ENCODE measurements at regions not wholly inside any gene's neighbourhood (a gene's known extent, or its start where the extent isn't known, plus 50 kb on each side); places are given as distances from the start of the nearest gene placed in this dataset.
"Not testable (repeated sequence)": the region's sequence is repeated elsewhere in the genome, so short reads cannot be mapped to it uniquely, and the experiment has no call there.

DNA sequence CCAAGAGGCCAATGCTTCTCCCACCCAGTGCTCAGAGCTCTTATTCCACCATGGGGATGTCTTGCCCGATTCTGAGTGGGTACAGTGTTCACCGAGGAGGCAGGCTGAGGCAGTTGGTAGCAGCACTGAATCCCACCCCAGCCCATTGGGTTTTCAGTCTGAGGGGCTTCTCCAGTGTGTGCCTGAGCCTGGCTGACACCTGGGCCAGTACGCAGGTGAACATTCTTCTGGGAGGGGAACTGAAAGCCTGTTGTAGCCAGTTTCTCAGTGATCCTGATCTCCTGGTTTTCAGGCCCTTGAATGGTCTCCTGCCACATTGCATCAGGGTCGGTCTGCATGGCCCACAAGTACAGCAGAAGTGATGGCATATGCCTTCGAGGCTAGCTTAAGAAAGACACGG is 98.2 kb downstream of the TMEM17 start:
- no peak overlapping the region for H3K4me3 Mint-ChIP-seq
- ATAC-seq (replicated peaks in 1 of 2) (no peak), DNase-seq (no peak)
- H3K27me3 Mint-ChIP-seq (ENCODE audit: low read depth), result no peaks in the 10 kb centered on the region
- peaks cover 16% of the 10 kb centered on the region for H3K4me1 Mint-ChIP-seq (ENCODE audit: low read depth)
- no peaks in the 10 kb centered on the region for H3K9me3 Mint-ChIP-seq
- H3K36me3 Mint-ChIP-seq (ENCODE audit: insufficient read depth in 2 of 2), result no peaks in the 10 kb centered on the region
- H3K27ac Mint-ChIP-seq, result no peak overlapping the region

DNA sequence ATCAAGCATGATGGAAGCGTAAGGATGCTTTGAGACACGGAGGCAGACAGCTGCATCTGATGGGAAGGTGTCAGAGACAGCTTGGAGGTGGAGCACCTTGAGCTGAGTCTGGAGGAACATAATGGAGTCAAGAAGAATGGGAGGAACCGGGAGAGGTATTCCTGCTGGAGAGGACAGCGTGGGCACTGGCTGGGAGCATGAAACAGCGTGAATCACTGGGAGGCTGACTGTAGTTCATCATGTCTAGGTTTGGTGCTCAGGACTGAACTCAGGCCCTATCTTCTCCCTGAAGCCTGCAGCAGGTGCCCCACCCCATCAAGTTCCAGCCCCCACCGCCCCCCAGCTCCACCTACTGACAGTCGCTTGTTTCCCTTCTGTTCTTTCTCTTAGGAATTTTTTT is 98.6 kb downstream of the TMEM17 start:
- Mint-ChIP-seq H3K4me1 (ENCODE audit: low read depth) (peaks cover 13% of the 10 kb centered on the region), H3K27me3 (ENCODE audit: low read depth) (no peaks in the 10 kb centered on the region), H3K36me3 (ENCODE audit: insufficient read depth in 2 of 2) (no peaks in the 10 kb centered on the region), H3K9me3 (no peaks in the 10 kb centered on the region), H3K4me3 (no peak overlapping the region), H3K27ac (no peak overlapping the region)
- DNase-seq, result no peak
- no peak for ATAC-seq (replicated peaks in 1 of 2)

- Mint-ChIP-seq H3K27ac (no peak overlapping the region), H3K27me3 (ENCODE audit: low read depth) (no peaks in the 10 kb centered on the region), H3K4me3 (no peak overlapping the region), H3K9me3 (no peaks in the 10 kb centered on the region), H3K4me1 (ENCODE audit: low read depth) (peaks cover 7% of the 10 kb centered on the region), H3K36me3 (ENCODE audit: insufficient read depth in 2 of 2) (no peaks in the 10 kb centered on the region)
- DNase-seq, result no peak
- no peak for ATAC-seq (replicated peaks in 1 of 2)
These were observed 99.4 kb downstream of the TMEM17 start for GRCh38 chr2:62406573-62407043.

- no peak overlapping the region for H3K4me3 Mint-ChIP-seq
- DNase-seq (no peak), ATAC-seq (replicated peaks in 1 of 2) (no peak)
- H3K4me1 Mint-ChIP-seq (ENCODE audit: low read depth), result peaks cover 6% of the 10 kb centered on the region
- no peak overlapping the region for H3K27ac Mint-ChIP-seq
- no peaks in the 10 kb centered on the region for H3K27me3 Mint-ChIP-seq (ENCODE audit: low read depth)
- H3K9me3 Mint-ChIP-seq, result no peaks in the 10 kb centered on the region
- H3K36me3 Mint-ChIP-seq (ENCODE audit: insufficient read depth in 2 of 2), result no peaks in the 10 kb centered on the region
These were observed 101.1 kb downstream of the TMEM17 start for GRCh38 chr2:62404913-62405312.

DNA sequence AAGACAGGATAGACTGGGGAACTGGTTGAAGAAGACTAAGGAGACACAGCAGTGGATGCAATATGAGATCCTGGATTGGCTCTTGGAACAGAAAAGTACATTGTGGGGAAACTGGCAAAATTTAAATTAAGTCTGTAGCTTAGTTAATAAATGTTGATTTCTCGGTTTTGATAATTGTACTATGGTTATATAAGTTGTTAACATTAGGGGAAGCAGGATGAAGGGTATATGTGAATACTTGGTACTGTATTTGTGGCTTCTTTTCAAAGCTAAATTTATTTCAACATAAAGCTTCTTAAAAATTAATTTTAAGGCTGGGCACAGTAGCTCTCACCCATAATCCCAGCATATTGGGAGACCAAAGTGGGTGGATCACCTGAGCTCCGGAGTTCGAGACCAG is 103.8 kb downstream of the TMEM17 start:
- no peaks in the 10 kb centered on the region for H3K36me3 Mint-ChIP-seq (ENCODE audit: insufficient read depth in 2 of 2)
- ATAC-seq (replicated peaks in 1 of 2) (no peak), DNase-seq (no peak)
- H3K27ac Mint-ChIP-seq, result no peak overlapping the region
- no peaks in the 10 kb centered on the region for H3K27me3 Mint-ChIP-seq (ENCODE audit: low read depth)
- no peaks in the 10 kb centered on the region for H3K4me1 Mint-ChIP-seq (ENCODE audit: low read depth)
- no peaks in the 10 kb centered on the region for H3K9me3 Mint-ChIP-seq
- no peak overlapping the region for H3K4me3 Mint-ChIP-seq

- H3K36me3 Mint-ChIP-seq (ENCODE audit: insufficient read depth in 2 of 2), result no peaks in the 10 kb centered on the region
- DNase-seq (no peak), ATAC-seq (replicated peaks in 1 of 2) (no peak)
- H3K27me3 Mint-ChIP-seq (ENCODE audit: low read depth), result peaks cover 14% of the 10 kb centered on the region
- no peaks in the 10 kb centered on the region for H3K9me3 Mint-ChIP-seq
- H3K4me3 Mint-ChIP-seq, result no peak overlapping the region
- H3K4me1 Mint-ChIP-seq (ENCODE audit: low read depth), result no peaks in the 10 kb centered on the region
- H3K27ac Mint-ChIP-seq, result no peak overlapping the region
These were observed 107.6 kb downstream of the TMEM17 start for GRCh38 chr2:62398356-62398755.

- Mint-ChIP-seq H3K27me3 (ENCODE audit: low read depth) (peaks cover 14% of the 10 kb centered on the region), H3K4me1 (ENCODE audit: low read depth) (no peaks in the 10 kb centered on the region), H3K27ac (no peak overlapping the region), H3K9me3 (no peaks in the 10 kb centered on the region), H3K4me3 (no peak overlapping the region), H3K36me3 (ENCODE audit: insufficient read depth in 2 of 2) (no peaks in the 10 kb centered on the region)
- no peak for DNase-seq
- no peak for ATAC-seq (replicated peaks in 1 of 2)
These were observed 109.1 kb downstream of the TMEM17 start for GRCh38 chr2:62396880-62397279.

DNA sequence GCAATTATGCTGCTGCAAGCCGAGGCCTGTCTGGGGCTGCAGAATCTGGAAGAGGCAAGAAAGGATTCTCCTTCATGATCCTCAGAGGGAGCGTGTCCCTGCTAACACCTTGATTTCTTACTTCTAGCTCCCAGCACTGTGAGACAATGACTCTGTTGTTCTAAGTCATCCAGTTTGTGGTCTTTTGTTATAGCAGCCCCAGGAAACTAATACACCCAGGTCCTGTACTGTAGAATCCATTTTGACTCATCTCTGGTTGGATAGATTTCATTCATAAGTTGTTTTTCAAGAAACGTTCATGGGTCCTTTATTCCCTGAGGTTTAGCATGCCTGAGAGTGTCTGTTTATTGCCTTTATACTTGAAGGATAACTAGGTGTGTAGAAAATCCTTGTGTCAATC is 112.7 kb downstream of the TMEM17 start:
- Mint-ChIP-seq H3K4me1 (ENCODE audit: low read depth) (no peaks in the 10 kb centered on the region), H3K9me3 (no peaks in the 10 kb centered on the region), H3K27me3 (ENCODE audit: low read depth) (peaks cover 14% of the 10 kb centered on the region), H3K4me3 (no peak overlapping the region), H3K27ac (no peak overlapping the region), H3K36me3 (ENCODE audit: insufficient read depth in 2 of 2) (no peaks in the 10 kb centered on the region)
- ATAC-seq (replicated peaks in 1 of 2) (no peak), DNase-seq (no peak)

- Mint-ChIP-seq H3K27ac (no peak overlapping the region), H3K9me3 (no peaks in the 10 kb centered on the region), H3K4me1 (ENCODE audit: low read depth) (no peaks in the 10 kb centered on the region)
These were observed 114.3 kb downstream of the TMEM17 start for GRCh38 chr2:62391696-62392095.

GRCh38 chr2:62386378-62386777 is 119.6 kb downstream of the TMEM17 start:
- not testable (repeated sequence) for H3K27me3 Mint-ChIP-seq (ENCODE audit: low read depth); H3K9me3 Mint-ChIP-seq; H3K27ac Mint-ChIP-seq; H3K4me3 Mint-ChIP-seq; DNase-seq; ATAC-seq (replicated peaks in 1 of 2); H3K4me1 Mint-ChIP-seq (ENCODE audit: low read depth); H3K36me3 Mint-ChIP-seq (ENCODE audit: insufficient read depth in 2 of 2)

More at GRCh38 chr2:62391696-62392095, 114.3 kb downstream of the TMEM17 start:
- DNase-seq, result no peak
- H3K36me3 Mint-ChIP-seq (ENCODE audit: insufficient read depth in 2 of 2), result peaks cover 0 to 3% of the 10 kb centered on the region in 2 donors
- peaks cover 14% of the 10 kb centered on the region for H3K27me3 Mint-ChIP-seq (ENCODE audit: low read depth)
- ATAC-seq (replicated peaks in 1 of 2), result no peak
- H3K4me3 Mint-ChIP-seq, result no peak overlapping the region

DNA sequence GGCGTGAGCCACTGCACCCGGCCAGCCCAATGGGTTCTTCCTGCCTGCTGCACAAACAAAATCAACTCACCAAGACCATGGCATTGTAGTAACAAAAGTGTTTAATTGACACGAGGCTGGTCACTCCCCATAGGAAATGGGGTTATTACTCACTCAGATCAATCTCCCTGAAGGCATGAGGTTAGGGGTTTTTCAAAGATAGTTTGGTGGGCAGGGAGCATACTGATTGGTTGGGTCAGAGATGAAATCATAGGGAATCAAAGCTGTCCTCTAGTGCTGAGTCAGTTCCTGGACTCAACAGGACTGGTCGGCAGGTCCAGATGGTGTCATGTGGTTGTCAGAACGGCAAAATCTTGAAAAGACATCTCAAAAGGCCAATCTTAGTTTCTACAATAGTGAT is 122.1 kb downstream of the TMEM17 start:
- peaks cover 6% of the 10 kb centered on the region for H3K4me1 Mint-ChIP-seq (ENCODE audit: low read depth)
- ATAC-seq (replicated peaks in 1 of 2) (peak in 1 of 2 donors; percentile 51), DNase-seq (no peak)
- peaks cover 5 to 9% of the 10 kb centered on the region in 2 donors for H3K9me3 Mint-ChIP-seq
- no peaks in the 10 kb centered on the region for H3K27me3 Mint-ChIP-seq (ENCODE audit: low read depth)
- H3K27ac Mint-ChIP-seq, result no peak overlapping the region
- no peak overlapping the region for H3K4me3 Mint-ChIP-seq
- H3K36me3 Mint-ChIP-seq (ENCODE audit: insufficient read depth in 2 of 2), result peaks cover 5 to 9% of the 10 kb centered on the region in 2 donors

DNA sequence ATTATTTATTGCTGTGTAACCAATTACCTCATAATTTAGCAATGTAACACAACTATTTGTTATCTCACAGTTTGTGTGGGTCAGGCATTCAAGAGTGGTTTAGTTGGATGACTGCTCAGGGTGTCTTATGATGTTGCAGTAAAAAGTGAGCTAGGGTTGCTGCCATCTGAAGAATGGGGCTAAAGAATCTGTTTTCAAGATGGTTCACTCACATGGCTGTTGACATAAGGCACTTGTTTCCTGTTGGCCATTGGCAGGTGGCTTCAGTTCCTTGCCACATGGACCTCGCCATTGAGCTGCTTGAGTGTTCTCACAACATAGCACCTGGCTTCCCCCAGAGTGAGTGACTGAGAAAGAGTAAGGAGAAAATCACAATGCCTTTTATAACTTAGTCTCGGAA is 123.2 kb downstream of the TMEM17 start:
- Mint-ChIP-seq H3K36me3 (ENCODE audit: insufficient read depth in 2 of 2) (peaks cover 5 to 9% of the 10 kb centered on the region in 2 donors), H3K4me1 (ENCODE audit: low read depth) (peaks cover 6% of the 10 kb centered on the region), H3K4me3 (no peak overlapping the region), H3K9me3 (peaks cover 5 to 11% of the 10 kb centered on the region in 2 donors), H3K27me3 (ENCODE audit: low read depth) (no peaks in the 10 kb centered on the region), H3K27ac (no peak overlapping the region)
- ATAC-seq (replicated peaks in 1 of 2) (no peak), DNase-seq (no peak)

- ATAC-seq (replicated peaks in 1 of 2) (no peak), DNase-seq (no peak)
- Mint-ChIP-seq H3K36me3 (ENCODE audit: insufficient read depth in 2 of 2) (peaks cover 5 to 9% of the 10 kb centered on the region in 2 donors), H3K27ac (no peak overlapping the region), H3K9me3 (peaks cover 5 to 14% of the 10 kb centered on the region in 2 donors), H3K27me3 (ENCODE audit: low read depth) (no peaks in the 10 kb centered on the region), H3K4me3 (no peak overlapping the region), H3K4me1 (ENCODE audit: low read depth) (peaks cover 6% of the 10 kb centered on the region)
These were observed 123.9 kb downstream of the TMEM17 start for GRCh38 chr2:62382122-62382521.

- no peak for ATAC-seq (replicated peaks in 1 of 2)
- no peaks in the 10 kb centered on the region for H3K27me3 Mint-ChIP-seq (ENCODE audit: low read depth)
- H3K4me3 Mint-ChIP-seq, result no peak overlapping the region
These were observed 124.3 kb downstream of the TMEM17 start for GRCh38 chr2:62381656-62382055.

More at GRCh38 chr2:62381656-62382055, 124.3 kb downstream of the TMEM17 start:
- Mint-ChIP-seq H3K27ac (no peak overlapping the region), H3K36me3 (ENCODE audit: insufficient read depth in 2 of 2) (peaks cover 5 to 6% of the 10 kb centered on the region in 2 donors), H3K9me3 (peaks cover 5 to 14% of the 10 kb centered on the region in 2 donors), H3K4me1 (ENCODE audit: low read depth) (peaks cover 6% of the 10 kb centered on the region)
- DNase-seq, result no peak

Data from activated T-cell treated with anti-CD3 and anti-CD28 coated beads, Interleukin-2, amount 50 U/mL, for 72 hours (primary cell).